WI38 (cell line): ENCODE measurements at regions not wholly inside any gene's neighbourhood (a gene's known extent, or its start where the extent isn't known, plus 50 kb on each side); places are given as distances from the start of the nearest gene placed in this dataset.
"Not testable (repeated sequence)": the region's sequence is repeated elsewhere in the genome, so short reads cannot be mapped to it uniquely, and the experiment has no call there.

Experiments
- H3K4me3 ChIP-seq: 2 replicates; pipeline ENCODE4 v1.5.1; 2011; ENCODE audit warnings: low read depth, mild to moderate bottlenecking, control low read depth, low read length
- CTCF ChIP-seq: IDR thresholded peaks from 2 replicates; pipeline ENCODE4 v1.5.1; 2012; ENCODE audit warnings: low read depth, mild to moderate bottlenecking, control low read depth, low read length

GRCh38 chr15:26119322-26119721 is 256.2 kb upstream of the ATP10A start:
- no peak for TF ChIP-seq CTCF
- H3K4me3 ChIP-seq: no peak overlapping the region

GRCh38 chr15:26115229-26115943 is 252.3 kb upstream of the ATP10A start:
- no peak overlapping the region for H3K4me3 ChIP-seq
- TF ChIP-seq CTCF: no peak

- H3K4me3 ChIP-seq: not testable (repeated sequence)
Observed at GRCh38 chr15:26114128-26114527, 251.0 kb upstream of the ATP10A start.

GRCh38 chr15:26113296-26113695 is 250.2 kb upstream of the ATP10A start:
- no peak for TF ChIP-seq CTCF
- no peak overlapping the region for H3K4me3 ChIP-seq

GRCh38 chr15:26109203-26109602 is 246.1 kb upstream of the ATP10A start:
- TF ChIP-seq CTCF: no peak
- no peak overlapping the region for H3K4me3 ChIP-seq

- no peak for TF ChIP-seq CTCF
Observed at GRCh38 chr15:26106556-26106955, 243.4 kb upstream of the ATP10A start.

GRCh38 chr15:26103002-26103404 is 239.9 kb upstream of the ATP10A start:
- TF ChIP-seq CTCF: no peak
- H3K4me3 ChIP-seq: no peak overlapping the region

More at GRCh38 chr15:26106556-26106955, 243.4 kb upstream of the ATP10A start:
- no peak overlapping the region for H3K4me3 ChIP-seq

- H3K4me3 ChIP-seq: no peak overlapping the region
- TF ChIP-seq CTCF: no peak
Observed at GRCh38 chr15:26102365-26102764, 239.2 kb upstream of the ATP10A start.
